ENCODE measurements at regions not wholly inside any gene's neighbourhood (a gene's known extent, or its start where the extent isn't known, plus 50 kb on each side); places are given as distances from the start of the nearest gene placed in this dataset.
"Not testable (repeated sequence)": the region's sequence is repeated elsewhere in the genome, so short reads cannot be mapped to it uniquely, and the experiment has no call there.

DNA sequence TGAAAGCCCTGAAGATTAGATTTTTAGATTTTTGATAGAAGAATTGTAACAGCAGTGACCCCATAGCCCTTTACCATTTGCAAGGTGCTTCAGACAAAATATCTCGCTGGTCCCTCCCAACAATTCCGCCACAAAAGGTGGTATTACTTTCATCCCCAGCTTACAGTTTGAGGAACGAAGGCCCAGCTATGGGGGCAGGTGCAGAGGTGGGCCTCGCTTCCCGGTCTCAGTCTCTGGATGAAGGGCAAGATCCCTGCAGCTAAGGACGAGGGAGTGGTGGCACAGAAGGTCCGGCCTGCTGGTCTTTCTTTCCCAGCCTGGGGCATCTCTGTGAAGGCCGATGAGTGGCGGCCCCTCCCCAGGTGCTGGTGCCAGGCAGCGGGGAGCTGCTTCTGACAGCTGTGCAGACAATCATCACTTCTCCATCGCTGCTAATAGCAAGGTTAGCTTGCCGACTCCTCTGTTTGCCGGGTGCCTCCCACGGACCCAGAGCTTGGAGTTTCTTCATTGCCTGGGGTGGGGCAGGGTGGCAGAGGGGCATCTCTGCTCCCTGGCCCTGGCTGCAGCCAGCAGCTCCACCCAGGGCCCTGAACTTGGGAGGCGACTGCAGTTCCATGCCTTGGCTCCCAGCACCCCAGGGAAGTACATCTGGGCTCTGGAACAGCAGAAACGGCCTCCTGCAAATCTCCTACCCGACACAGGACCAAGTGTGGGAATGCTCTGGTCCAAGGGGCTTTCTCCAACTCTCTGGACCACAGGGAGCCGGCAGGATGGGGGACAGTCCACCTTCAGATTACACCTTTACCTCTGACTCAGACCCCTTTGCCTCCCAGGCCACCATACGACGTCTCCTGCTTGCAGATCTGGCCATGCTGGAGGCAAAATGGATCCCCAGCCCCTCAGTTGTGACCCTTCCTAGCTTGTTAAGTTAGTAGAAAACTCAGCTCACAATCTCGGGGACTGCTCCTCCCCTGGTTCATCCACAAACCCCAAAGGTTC, 170.5 kb downstream of the TRIM43 start:
- H3K4me1 ChIP-seq (ENCODE audit: insufficient read depth, low read length); H3K9me3 ChIP-seq (ENCODE audit: control insufficient read depth, insufficient read depth, low read length); H3K36me3 ChIP-seq (ENCODE audit: insufficient read depth, low read length); H3K9ac ChIP-seq (ENCODE audit: low read depth, low read length): not testable (repeated sequence)

DNA sequence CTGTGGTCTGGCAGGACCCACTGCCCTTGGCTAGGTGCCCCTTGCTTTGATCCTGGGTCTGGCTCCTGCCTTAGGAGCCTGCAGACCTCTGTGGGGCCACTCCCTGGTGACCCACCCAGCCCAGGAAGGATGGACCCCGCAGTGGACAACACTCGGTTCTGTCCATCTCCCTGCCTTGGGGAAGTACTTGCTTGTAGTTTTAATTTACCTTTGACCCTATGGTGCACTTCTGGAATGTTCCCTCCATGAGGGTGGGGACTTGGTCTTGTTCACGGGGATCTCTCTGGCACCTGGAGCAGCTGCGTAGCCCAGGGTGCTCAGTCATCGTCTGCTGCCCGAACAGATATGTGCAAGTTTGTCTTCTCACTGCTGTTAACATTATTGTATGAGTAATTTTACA, 171.3 kb downstream of the TRIM43 start:
- not testable (repeated sequence) for H3K36me3 ChIP-seq (ENCODE audit: insufficient read depth, low read length); H3K9ac ChIP-seq (ENCODE audit: low read depth, low read length); H3K9me3 ChIP-seq (ENCODE audit: control insufficient read depth, insufficient read depth, low read length); H3K4me1 ChIP-seq (ENCODE audit: insufficient read depth, low read length)

DNA sequence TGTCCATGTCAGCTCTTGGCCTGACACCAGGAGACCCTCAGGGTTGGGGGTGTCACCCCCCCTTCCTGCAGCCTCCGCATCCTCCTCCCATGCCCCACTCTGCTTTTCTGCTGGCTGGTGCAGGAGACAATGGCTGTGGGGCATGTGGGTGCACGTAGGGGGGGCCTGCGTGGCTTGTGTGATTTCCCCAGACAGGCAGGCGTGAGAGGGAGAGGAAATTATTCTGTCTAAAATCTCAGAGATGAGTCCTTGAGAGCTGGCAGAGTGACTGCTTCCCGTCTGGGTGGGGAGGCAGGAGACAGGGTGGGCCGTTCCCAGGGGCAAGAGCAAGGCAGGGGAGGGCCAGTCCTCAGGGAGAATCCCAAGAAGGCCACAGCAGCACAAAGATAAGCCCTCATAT, 173.2 kb downstream of the TRIM43 start:
- H3K9ac ChIP-seq (ENCODE audit: low read depth, low read length); H3K4me1 ChIP-seq (ENCODE audit: insufficient read depth, low read length); H3K9me3 ChIP-seq (ENCODE audit: control insufficient read depth, insufficient read depth, low read length); H3K36me3 ChIP-seq (ENCODE audit: insufficient read depth, low read length): not testable (repeated sequence)

DNA sequence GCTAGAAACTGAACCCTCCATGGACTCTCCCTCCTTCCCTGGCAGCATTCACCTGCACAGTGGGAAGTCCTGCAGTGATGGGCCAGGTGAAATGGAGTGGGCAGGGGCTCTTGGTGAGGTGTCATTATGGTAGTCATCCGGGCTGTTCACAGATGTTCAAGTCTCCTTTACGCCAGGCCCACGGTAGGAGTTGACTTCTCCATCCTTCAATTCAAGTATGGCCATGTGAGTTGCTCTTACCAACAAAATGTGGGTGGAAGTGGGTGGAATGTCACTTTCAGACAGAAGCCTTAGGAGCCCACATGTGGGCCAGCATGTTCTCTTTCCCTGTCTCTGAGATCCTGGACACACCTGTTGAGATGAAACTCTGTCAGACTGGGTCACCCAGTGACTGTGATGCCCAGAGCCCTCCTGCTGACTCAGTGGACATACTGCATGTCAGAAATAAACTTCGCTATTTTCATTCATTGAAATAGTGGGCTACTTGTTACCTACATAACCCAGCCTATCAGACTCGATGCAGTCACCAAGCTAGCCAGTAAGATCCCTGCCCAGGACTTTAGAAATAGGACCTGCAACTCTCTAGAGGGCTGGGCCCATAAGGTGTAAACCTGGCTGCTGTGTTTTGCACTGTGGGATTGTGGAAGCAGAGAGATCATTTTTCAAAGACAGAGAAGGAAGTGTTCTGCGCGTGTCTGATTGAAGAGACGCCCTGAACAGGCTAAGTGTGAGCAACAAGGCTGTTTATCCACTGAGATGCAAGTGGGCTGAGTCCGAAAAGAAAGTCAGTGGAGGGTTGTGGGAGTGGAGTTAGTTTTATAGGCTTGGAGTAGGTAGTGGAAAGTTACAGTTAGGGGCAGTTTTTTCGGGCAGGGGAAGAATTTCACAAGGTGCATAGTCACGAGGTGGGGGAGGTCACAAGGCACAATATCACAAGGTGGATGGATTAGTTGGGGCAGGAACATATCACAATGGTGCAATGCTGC, 174.4 kb downstream of the TRIM43 start:
- H3K9ac ChIP-seq (ENCODE audit: low read depth, low read length); H3K9me3 ChIP-seq (ENCODE audit: control insufficient read depth, insufficient read depth, low read length); H3K36me3 ChIP-seq (ENCODE audit: insufficient read depth, low read length); H3K4me1 ChIP-seq (ENCODE audit: insufficient read depth, low read length): not testable (repeated sequence)

DNA sequence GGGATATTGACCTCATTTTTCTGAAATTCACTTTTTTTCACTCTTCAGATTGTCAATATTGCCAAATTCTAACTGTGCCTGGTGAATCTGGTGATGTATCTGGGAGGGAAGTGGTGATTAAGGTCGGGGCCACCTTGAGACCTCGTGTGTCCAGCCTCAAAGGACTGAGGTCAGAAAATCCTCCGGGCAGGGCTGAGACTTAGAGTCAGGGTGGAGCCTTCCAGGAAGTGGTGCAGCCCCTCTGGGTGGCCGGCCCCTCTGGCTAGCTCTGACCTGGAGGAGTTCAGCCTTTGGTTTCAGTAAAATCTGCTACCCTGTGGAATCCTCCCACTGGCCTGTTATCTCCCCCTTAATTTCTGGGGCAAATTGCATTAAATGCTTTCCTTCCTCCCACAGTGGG, 175.7 kb downstream of the TRIM43 start:
- H3K9me3 ChIP-seq (ENCODE audit: control insufficient read depth, insufficient read depth, low read length); H3K36me3 ChIP-seq (ENCODE audit: insufficient read depth, low read length); H3K4me1 ChIP-seq (ENCODE audit: insufficient read depth, low read length); H3K9ac ChIP-seq (ENCODE audit: low read depth, low read length): not testable (repeated sequence)

DNA sequence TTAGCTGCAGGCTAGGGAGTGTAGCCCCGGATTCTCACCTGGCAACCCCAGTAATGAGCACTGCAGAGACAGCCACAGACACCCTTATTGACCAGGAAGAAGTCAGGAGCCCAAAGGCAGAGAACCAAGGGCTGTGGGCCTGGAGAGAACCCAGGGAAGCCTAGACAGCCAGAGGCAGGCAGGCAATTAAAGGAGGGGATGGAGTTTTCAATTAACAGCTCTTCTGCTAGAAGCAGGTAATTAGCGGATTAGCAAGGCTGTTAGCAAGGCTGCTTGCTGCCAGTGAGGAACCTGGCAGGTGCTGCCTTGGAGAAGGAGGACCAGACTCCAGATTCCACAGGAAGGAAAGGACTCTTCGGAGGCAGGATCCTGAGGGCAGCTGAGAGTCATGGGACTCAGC, 176.1 kb downstream of the TRIM43 start:
- H3K36me3 ChIP-seq (ENCODE audit: insufficient read depth, low read length); H3K9me3 ChIP-seq (ENCODE audit: control insufficient read depth, insufficient read depth, low read length); H3K4me1 ChIP-seq (ENCODE audit: insufficient read depth, low read length); H3K9ac ChIP-seq (ENCODE audit: low read depth, low read length): not testable (repeated sequence)

DNA sequence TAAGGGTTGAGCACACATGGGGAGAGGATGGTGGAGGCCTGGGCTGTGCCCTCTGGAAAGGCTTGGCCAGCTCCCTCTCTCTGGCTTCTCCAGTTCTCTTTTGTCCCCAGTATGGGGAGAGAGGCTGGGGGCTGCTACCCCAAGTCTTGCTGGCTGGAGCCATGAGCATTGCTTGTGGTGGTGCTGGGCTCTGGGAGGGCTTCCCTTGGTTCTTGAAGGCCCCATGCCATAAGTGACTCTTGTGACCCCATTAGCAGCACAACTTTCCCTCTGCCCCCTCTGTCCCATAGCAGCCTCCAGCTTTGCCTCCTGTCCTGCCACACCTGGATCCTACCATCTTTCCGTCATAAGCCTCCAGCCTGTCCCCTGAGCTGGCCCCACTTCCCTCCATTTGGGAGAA, 177.5 kb downstream of the TRIM43 start:
- H3K36me3 ChIP-seq (ENCODE audit: insufficient read depth, low read length); H3K9ac ChIP-seq (ENCODE audit: low read depth, low read length); H3K9me3 ChIP-seq (ENCODE audit: control insufficient read depth, insufficient read depth, low read length); H3K4me1 ChIP-seq (ENCODE audit: insufficient read depth, low read length): not testable (repeated sequence)

DNA sequence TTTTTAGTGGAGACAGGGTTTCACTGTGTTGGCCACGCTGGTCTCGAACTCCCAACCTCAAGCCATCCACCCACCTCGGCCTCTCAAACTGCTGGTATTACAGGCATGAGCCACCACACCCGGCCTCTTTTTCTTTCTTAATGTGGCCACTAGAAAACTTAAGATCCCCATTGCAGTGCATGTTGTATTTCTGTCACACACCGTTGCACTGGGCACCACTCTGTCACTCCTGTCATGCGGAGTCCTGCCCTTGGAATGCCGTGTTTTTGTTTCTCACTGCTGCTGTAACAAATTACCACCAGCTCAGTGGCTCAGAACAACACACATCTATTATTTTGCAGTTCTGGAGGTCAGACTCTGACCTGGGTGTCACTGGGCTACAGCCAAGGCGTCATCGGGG, 178.9 kb downstream of the TRIM43 start:
- H3K9me3 ChIP-seq (ENCODE audit: control insufficient read depth, insufficient read depth, low read length); H3K4me1 ChIP-seq (ENCODE audit: insufficient read depth, low read length); H3K36me3 ChIP-seq (ENCODE audit: insufficient read depth, low read length); H3K9ac ChIP-seq (ENCODE audit: low read depth, low read length): not testable (repeated sequence)

DNA sequence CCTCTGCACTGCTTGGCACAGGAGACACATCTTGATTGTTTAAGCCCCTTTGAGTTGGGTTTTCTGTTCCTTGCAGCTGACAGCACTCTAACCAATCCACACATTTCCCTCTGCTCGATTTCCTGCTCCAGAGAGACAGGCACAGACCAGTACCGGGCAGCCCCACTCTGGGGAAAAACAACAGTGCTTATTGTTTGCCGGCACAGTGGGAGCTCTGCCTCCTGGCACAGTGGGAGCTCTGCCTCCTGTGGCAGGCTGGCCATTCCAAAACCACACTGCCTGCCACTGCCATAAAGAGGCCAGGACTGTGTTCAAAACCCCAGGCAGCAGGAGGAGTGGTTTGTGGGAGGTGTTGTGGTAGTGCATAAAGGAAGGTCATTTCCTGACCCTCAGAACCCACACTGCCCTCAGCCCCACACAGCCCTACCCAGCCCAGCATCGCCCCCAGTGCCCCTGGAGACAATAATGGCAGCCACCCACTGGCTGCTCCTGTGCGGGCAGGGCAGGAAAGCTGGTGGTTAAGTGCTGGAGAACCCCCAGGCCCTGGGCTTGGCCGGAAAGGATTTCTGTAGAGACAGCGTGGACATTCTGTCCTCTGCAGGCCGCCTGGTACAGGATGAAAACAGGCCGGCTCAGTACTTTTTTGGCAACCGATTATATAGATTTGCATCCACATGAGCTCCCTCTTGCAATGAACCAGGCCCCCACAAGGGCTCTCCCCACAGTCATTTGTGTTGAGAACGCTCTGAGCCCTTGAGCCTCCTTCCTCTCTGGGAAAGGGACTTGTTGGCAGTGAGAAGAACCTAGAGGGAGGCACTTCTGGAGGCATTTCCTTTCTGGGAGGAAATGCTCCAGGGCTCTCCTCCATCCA, 182.8 kb downstream of the TRIM43 start:
- not testable (repeated sequence) for H3K9me3 ChIP-seq (ENCODE audit: control insufficient read depth, insufficient read depth, low read length); H3K9ac ChIP-seq (ENCODE audit: low read depth, low read length); H3K36me3 ChIP-seq (ENCODE audit: insufficient read depth, low read length); H3K4me1 ChIP-seq (ENCODE audit: insufficient read depth, low read length)

DNA sequence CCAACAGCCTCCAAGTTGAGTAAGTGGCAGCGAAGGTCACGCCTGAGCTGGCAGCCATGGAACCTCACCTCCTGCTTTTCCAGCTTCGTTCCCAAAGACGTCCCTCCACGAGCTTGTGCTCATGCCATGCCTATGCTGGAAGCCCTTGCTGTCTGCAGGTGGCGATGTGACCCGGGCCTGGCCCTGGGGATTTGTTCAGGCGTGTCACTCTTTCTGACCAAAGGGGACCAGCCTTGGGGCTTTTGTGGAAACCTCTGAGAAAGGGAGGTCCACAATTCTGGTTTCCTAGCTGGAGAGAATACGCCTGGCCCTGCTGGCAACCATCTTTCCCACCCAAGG, 183.4 kb downstream of the TRIM43 start:
- H3K36me3 ChIP-seq (ENCODE audit: insufficient read depth, low read length); H3K9ac ChIP-seq (ENCODE audit: low read depth, low read length); H3K9me3 ChIP-seq (ENCODE audit: control insufficient read depth, insufficient read depth, low read length); H3K4me1 ChIP-seq (ENCODE audit: insufficient read depth, low read length): not testable (repeated sequence)

Data from ES-I3 (cell line).